VCaP (cell line): ENCODE measurements at regions not wholly inside any gene's neighbourhood (a gene's known extent, or its start where the extent isn't known, plus 50 kb on each side); places are given as distances from the start of the nearest gene placed in this dataset.

Experiments used
- H3K27ac ChIP-seq: fragments of 450-650 bp; 2 replicates; pipeline ENCODE4 v1.5.1; 2017
- TF ChIP-seq, protein P1 (sequence below): fragments of 450-650 bp; conservative IDR thresholded peaks from 2 replicates; pipeline ENCODE4 v1.5.1; 2017; ENCODE audit warnings: mild to moderate bottlenecking, moderate library complexity

DNA sequence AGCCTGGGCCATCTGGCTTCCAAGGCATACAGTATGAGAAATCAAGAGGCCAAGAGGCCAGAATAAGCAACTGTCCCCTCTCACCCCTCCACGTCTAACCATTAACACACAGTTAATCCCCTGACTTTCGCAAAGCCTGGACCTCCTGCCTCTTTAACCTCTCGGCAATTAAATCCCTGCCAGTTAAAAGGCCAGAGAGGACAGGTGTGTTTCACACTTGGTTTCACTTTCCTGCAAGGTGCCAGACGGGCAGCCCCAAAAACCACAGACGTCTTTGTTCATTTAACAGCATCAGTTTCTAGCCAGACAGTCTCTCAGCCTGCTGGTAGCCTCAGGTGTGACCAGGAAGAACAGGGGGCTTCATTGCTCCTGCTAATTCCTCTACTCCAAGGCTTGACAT lies 91.1 kb upstream of the KIT start:
- TF ChIP-seq, protein P1, sequence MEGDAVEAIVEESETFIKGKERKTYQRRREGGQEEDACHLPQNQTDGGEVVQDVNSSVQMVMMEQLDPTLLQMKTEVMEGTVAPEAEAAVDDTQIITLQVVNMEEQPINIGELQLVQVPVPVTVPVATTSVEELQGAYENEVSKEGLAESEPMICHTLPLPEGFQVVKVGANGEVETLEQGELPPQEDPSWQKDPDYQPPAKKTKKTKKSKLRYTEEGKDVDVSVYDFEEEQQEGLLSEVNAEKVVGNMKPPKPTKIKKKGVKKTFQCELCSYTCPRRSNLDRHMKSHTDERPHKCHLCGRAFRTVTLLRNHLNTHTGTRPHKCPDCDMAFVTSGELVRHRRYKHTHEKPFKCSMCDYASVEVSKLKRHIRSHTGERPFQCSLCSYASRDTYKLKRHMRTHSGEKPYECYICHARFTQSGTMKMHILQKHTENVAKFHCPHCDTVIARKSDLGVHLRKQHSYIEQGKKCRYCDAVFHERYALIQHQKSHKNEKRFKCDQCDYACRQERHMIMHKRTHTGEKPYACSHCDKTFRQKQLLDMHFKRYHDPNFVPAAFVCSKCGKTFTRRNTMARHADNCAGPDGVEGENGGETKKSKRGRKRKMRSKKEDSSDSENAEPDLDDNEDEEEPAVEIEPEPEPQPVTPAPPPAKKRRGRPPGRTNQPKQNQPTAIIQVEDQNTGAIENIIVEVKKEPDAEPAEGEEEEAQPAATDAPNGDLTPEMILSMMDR: no peak
- H3K27ac ChIP-seq: no peak overlapping the region

GRCh38 chr4:54567327-54567726 lies 90.4 kb upstream of the KIT start:
- TF ChIP-seq, protein P1: no peak
- H3K27ac ChIP-seq: no peak overlapping the region

DNA sequence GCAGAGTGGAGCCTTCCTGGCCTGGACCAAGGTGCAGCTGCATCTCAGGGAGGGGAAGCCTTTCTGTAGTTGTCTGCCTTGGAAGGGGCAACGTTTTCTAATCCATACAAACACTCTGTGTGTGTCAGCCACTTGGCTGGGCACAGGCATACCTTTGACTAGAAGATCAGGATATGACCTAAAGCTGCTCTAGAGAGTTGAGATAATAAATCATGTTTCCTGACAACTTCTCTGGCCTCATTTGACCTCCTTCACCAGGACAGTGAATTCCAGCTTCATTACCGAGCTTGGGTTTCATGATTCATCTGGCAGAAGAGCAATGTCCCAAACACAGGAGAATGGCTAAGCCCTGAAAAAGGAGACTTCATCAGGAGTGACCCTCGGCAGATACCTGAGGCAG lies 89.6 kb upstream of the KIT start:
- TF ChIP-seq, protein P1: no peak
- no peak overlapping the region for H3K27ac ChIP-seq

DNA sequence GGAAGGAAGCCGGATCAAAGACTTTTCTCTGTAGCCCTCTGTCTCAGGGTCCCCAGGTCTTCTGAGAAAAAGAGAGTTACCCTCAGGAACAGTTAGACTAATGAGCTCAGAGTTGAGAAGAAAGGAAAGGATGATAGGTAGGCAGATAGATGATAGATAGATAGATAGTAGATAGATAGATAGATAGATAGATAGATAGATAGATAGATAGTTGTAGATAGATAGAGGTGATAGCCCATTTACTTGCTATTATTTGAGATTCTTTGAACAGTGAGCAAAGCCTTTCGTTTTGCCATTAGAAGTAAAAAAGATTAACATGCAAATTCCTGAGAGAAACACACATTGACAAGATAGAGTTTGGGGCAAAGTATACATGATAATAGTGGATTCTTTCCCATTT lies 86.9 kb upstream of the KIT start:
- no peak overlapping the region for H3K27ac ChIP-seq

DNA sequence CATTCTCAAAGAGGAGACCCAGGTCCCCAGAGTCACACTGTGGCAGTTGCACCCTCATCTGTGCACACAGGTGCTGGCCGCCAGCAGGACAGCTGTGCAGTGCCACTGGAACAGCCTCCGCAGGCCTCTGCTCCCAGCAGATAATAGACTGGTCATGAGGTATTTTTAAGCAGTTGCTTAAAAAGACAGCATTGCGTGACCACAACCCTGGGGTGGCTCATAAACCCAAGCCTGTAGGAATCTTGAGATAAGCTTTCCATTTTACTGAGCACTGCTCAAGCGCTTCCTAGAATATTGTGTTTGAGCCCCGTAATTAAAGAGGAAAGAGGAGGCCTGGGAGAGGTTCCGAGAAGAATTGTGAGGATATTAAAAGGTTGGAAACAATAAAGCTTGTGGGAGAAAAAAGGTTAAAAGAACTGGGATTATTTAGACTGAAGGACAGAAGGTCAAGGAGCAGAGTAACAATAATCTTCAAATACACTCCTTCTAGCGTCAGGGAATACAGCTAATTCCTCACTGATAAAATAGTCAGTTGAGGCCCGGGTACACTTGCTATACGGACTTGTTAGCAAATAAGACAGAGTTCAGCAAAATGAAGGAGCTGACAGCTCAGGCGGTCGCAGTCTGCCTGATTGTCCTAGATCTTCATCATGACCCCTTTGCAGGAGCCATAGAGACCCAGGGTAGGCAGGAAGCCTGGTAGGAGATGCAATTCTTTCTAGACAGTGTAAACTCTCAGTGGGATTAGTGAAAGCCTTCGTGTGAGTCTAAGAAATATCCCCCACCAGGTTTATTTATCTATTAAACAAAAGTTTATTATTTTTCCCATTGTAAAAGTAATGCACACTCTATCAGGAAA lies 86.2 kb upstream of the KIT start:
- TF ChIP-seq, protein P1: no peak
- H3K27ac ChIP-seq: no peak overlapping the region

More for the DNA sequence above, 86.9 kb upstream of the KIT start:
- TF ChIP-seq, protein P1: no peak

DNA sequence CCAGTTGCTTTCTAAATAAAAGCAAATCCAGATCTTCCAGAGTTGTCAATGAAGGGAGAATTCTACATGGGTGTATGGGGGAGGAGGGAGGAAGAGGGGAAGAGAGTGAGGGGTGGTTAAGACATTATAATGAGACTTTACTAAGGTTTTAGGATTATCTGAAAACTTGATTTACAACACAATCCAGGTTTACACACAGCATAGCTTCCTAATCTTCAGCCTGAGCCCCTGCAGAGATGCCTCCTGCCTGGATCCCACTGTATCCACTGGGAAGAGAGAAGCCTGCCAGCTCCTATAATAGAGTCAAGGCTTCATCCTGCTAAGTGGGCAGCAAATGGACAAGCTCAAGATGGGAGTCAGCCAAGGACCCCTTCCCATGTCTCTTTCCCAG lies 85.6 kb upstream of the KIT start:
- H3K27ac ChIP-seq: no peak overlapping the region
- TF ChIP-seq, protein P1: no peak

DNA sequence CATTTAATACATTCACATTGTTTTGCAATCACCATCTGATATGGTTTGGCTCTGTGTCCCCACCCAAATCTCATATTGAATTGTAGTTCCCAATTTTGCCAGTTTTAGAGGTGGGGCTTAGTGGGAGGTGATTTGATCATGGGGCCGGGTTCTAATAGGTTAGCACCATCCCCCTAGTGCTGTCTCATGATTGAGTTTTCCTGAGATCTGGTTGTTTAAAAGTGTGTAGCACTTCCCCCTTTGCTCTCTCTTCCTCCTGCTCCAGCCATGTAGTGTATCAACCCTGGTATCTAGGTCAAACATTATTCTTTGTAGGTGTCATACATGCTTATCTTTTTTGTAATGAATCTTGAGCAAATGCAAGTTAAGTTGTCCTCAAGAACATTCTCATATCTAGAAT lies 83.3 kb upstream of the KIT start:
- TF ChIP-seq, protein P1: no peak
- H3K27ac ChIP-seq: no peak overlapping the region
